ENCODE measurements at regions not wholly inside any gene's neighbourhood (a gene's known extent, or its start where the extent isn't known, plus 50 kb on each side); places are given as distances from the start of the nearest gene placed in this dataset.

GRCh38 chr1:233518344-233518743 is 95.6 kb upstream of the KCNK1 start:
- Mint-ChIP-seq H3K9me3 (no peaks in the 10 kb centered on the region), H3K36me3 (ENCODE audit: low read depth) (no peaks in the 10 kb centered on the region)
- no peak for ATAC-seq (replicated peaks)

GRCh38 chr1:233520261-233521191 is 93.4 kb upstream of the KCNK1 start:
- Mint-ChIP-seq H3K9me3 (no peaks in the 10 kb centered on the region), H3K27ac (no peak overlapping the region), H3K4me3 (no peak overlapping the region), H3K4me1 (no peaks in the 10 kb centered on the region), H3K27me3 (peaks cover 14% of the 10 kb centered on the region), H3K36me3 (ENCODE audit: low read depth) (no peaks in the 10 kb centered on the region)
- no peak for ATAC-seq (replicated peaks)

More at GRCh38 chr1:233518344-233518743, 95.6 kb upstream of the KCNK1 start:
- no peak overlapping the region for H3K27ac Mint-ChIP-seq
- H3K27me3 Mint-ChIP-seq = peaks cover 7% of the 10 kb centered on the region
- H3K4me1 Mint-ChIP-seq = no peaks in the 10 kb centered on the region
- H3K4me3 Mint-ChIP-seq = no peak overlapping the region

GRCh38 chr1:233523047-233523446 is 90.9 kb upstream of the KCNK1 start:
- ATAC-seq (replicated peaks) = no peak
- no peaks in the 10 kb centered on the region for H3K9me3 Mint-ChIP-seq
- peaks cover 14% of the 10 kb centered on the region for H3K27me3 Mint-ChIP-seq
- no peaks in the 10 kb centered on the region for H3K4me1 Mint-ChIP-seq
- no peak overlapping the region for H3K4me3 Mint-ChIP-seq
- H3K27ac Mint-ChIP-seq = no peak overlapping the region
- no peaks in the 10 kb centered on the region for H3K36me3 Mint-ChIP-seq (ENCODE audit: low read depth)

- H3K4me1 Mint-ChIP-seq = no peaks in the 10 kb centered on the region
- H3K27ac Mint-ChIP-seq = no peak overlapping the region
- peaks cover 5% of the 10 kb centered on the region for H3K9me3 Mint-ChIP-seq
- no peak for ATAC-seq (replicated peaks)
- H3K36me3 Mint-ChIP-seq (ENCODE audit: low read depth) = no peaks in the 10 kb centered on the region
- H3K4me3 Mint-ChIP-seq = no peak overlapping the region
- H3K27me3 Mint-ChIP-seq = peaks cover 17% of the 10 kb centered on the region
Observed at GRCh38 chr1:233527818-233528217, 86.1 kb upstream of the KCNK1 start.

GRCh38 chr1:233530665-233531386 is 83.1 kb upstream of the KCNK1 start:
- peaks cover 15% of the 10 kb centered on the region for H3K27me3 Mint-ChIP-seq
- no peaks in the 10 kb centered on the region for H3K36me3 Mint-ChIP-seq (ENCODE audit: low read depth)
- no peaks in the 10 kb centered on the region for H3K4me1 Mint-ChIP-seq
- peaks cover 5% of the 10 kb centered on the region for H3K9me3 Mint-ChIP-seq
- no peak overlapping the region for H3K4me3 Mint-ChIP-seq
- ATAC-seq (replicated peaks) = no peak
- H3K27ac Mint-ChIP-seq = no peak overlapping the region

- Mint-ChIP-seq H3K4me1 (no peaks in the 10 kb centered on the region), H3K36me3 (ENCODE audit: low read depth) (no peaks in the 10 kb centered on the region), H3K27ac (no peak overlapping the region), H3K9me3 (no peaks in the 10 kb centered on the region), H3K27me3 (peaks cover 31% of the 10 kb centered on the region), H3K4me3 (no peak overlapping the region)
- ATAC-seq (replicated peaks) = no peak
Observed at GRCh38 chr1:233540816-233541215, 73.1 kb upstream of the KCNK1 start.

- no peaks in the 10 kb centered on the region for H3K4me1 Mint-ChIP-seq
- no peaks in the 10 kb centered on the region for H3K36me3 Mint-ChIP-seq (ENCODE audit: low read depth)
- peak; percentile 85 for ATAC-seq (replicated peaks)
- H3K27me3 Mint-ChIP-seq = peaks cover 27% of the 10 kb centered on the region
- no peak overlapping the region for H3K4me3 Mint-ChIP-seq
- H3K9me3 Mint-ChIP-seq = peaks cover 4% of the 10 kb centered on the region
- no peak overlapping the region for H3K27ac Mint-ChIP-seq
Observed at GRCh38 chr1:233543338-233544255, 70.3 kb upstream of the KCNK1 start.

- H3K9me3 Mint-ChIP-seq = peaks cover 4% of the 10 kb centered on the region
- ATAC-seq (replicated peaks) = no peak
- no peak overlapping the region for H3K4me3 Mint-ChIP-seq
- H3K36me3 Mint-ChIP-seq (ENCODE audit: low read depth) = no peaks in the 10 kb centered on the region
- no peak overlapping the region for H3K27ac Mint-ChIP-seq
- H3K27me3 Mint-ChIP-seq = peaks cover 30% of the 10 kb centered on the region
- no peaks in the 10 kb centered on the region for H3K4me1 Mint-ChIP-seq
Observed at GRCh38 chr1:233544304-233544703, 69.6 kb upstream of the KCNK1 start.

GRCh38 chr1:233547726-233548125 is 66.2 kb upstream of the KCNK1 start:
- peaks cover 4% of the 10 kb centered on the region for H3K9me3 Mint-ChIP-seq
- H3K4me1 Mint-ChIP-seq = no peaks in the 10 kb centered on the region
- no peaks in the 10 kb centered on the region for H3K36me3 Mint-ChIP-seq (ENCODE audit: low read depth)
- H3K4me3 Mint-ChIP-seq = no peak overlapping the region
- H3K27ac Mint-ChIP-seq = no peak overlapping the region
- H3K27me3 Mint-ChIP-seq = peaks cover 29% of the 10 kb centered on the region
- no peak for ATAC-seq (replicated peaks)

- no peak overlapping the region for H3K4me3 Mint-ChIP-seq
- no peak for ATAC-seq (replicated peaks)
Observed at GRCh38 chr1:233549404-233549803, 64.5 kb upstream of the KCNK1 start.

GRCh38 chr1:233549917-233550316 is 64.0 kb upstream of the KCNK1 start:
- peaks cover 23% of the 10 kb centered on the region for H3K27me3 Mint-ChIP-seq
- no peaks in the 10 kb centered on the region for H3K36me3 Mint-ChIP-seq (ENCODE audit: low read depth)
- H3K27ac Mint-ChIP-seq = no peak overlapping the region
- H3K9me3 Mint-ChIP-seq = peaks cover 4% of the 10 kb centered on the region
- H3K4me1 Mint-ChIP-seq = no peaks in the 10 kb centered on the region
- H3K4me3 Mint-ChIP-seq = no peak overlapping the region
- ATAC-seq (replicated peaks) = no peak

More at GRCh38 chr1:233549404-233549803, 64.5 kb upstream of the KCNK1 start:
- Mint-ChIP-seq H3K36me3 (ENCODE audit: low read depth) (no peaks in the 10 kb centered on the region), H3K9me3 (peaks cover 4% of the 10 kb centered on the region), H3K27me3 (peaks cover 25% of the 10 kb centered on the region), H3K4me1 (no peaks in the 10 kb centered on the region), H3K27ac (no peak overlapping the region)

GRCh38 chr1:233554037-233554436 is 59.9 kb upstream of the KCNK1 start:
- Mint-ChIP-seq H3K9me3 (no peaks in the 10 kb centered on the region), H3K4me3 (no peak overlapping the region), H3K27me3 (peaks cover 14% of the 10 kb centered on the region), H3K36me3 (ENCODE audit: low read depth) (no peaks in the 10 kb centered on the region), H3K27ac (no peak overlapping the region), H3K4me1 (no peaks in the 10 kb centered on the region)
- ATAC-seq (replicated peaks) = no peak

- H3K4me1 Mint-ChIP-seq = no peaks in the 10 kb centered on the region
- peaks cover 21% of the 10 kb centered on the region for H3K9me3 Mint-ChIP-seq
- H3K27me3 Mint-ChIP-seq = peaks cover 15% of the 10 kb centered on the region
- no peak for ATAC-seq (replicated peaks)
- H3K27ac Mint-ChIP-seq = no peak overlapping the region
- no peaks in the 10 kb centered on the region for H3K36me3 Mint-ChIP-seq (ENCODE audit: low read depth)
- H3K4me3 Mint-ChIP-seq = no peak overlapping the region
Observed at GRCh38 chr1:233561708-233562426, 52.0 kb upstream of the KCNK1 start.
